H1 (cell line): ENCODE measurements at regions not wholly inside any gene's neighbourhood (a gene's known extent, or its start where the extent isn't known, plus 50 kb on each side); places are given as distances from the start of the nearest gene placed in this dataset.

Experiments
- CTCF ChIA-PET: fragments of 300-600 bp; sonication (Branson Sonifier 250); formaldehyde crosslinking; loops from one replicate; lab custom pipeline; 2021; ENCODE audit not compliant: partially characterized antibody; lab: Charles Lee
- POLR2A ChIA-PET: fragments of 300-600 bp; sonication (Branson Sonifier 250); formaldehyde crosslinking; loops from one replicate; lab custom pipeline; 2021; ENCODE audit warnings: inconsistent platforms; ENCODE audit not compliant: partially characterized antibody; lab: Charles Lee
- DNase-seq, 2 experiments: peaks; one replicate each; pipeline versions ENCODE4 v3.0.0 to v3.0.0-alpha.2; 2010 to 2022; ENCODE audit warnings: low spot score in 2 of 2, low read depth in 1 of 2, mixed read lengths in 1 of 2
- FAIRE-seq: peaks from 2 replicates; lab custom pipeline; 2011; peaks lifted over from hg19 to GRCh38; lab: Jason Lieb, UNC
- H2AFZ ChIP-seq: 2 replicates; pipeline ENCODE4 v1.8.1; 2012; ENCODE audit warnings: low read length, inconsistent platforms
- H2AK5ac ChIP-seq: 2 replicates; pipeline ENCODE4 v1.6.1; 2013; ENCODE audit warnings: low read depth, low read length
- H2BK120ac ChIP-seq: replicated peaks from 2 replicates; pipeline ENCODE3; 2013; ENCODE audit warnings: low read depth, low read length, inconsistent platforms
- H2BK12ac ChIP-seq: 2 replicates; pipeline ENCODE4 v1.6.1; 2013; ENCODE audit warnings: low read depth, low read length
- H2BK15ac ChIP-seq: 2 replicates; pipeline ENCODE4 v1.6.1; 2013; ENCODE audit warnings: low read length
- H2BK20ac ChIP-seq: 2 replicates; pipeline ENCODE4 v1.6.1; 2013; ENCODE audit warnings: low read length
- H2BK5ac ChIP-seq: 2 replicates; pipeline ENCODE4 v1.6.1; 2013; ENCODE audit warnings: low read depth, low read length
- H3K14ac ChIP-seq: 2 replicates; pipeline ENCODE4 v1.6.1; 2013; ENCODE audit warnings: inconsistent platforms; ENCODE audit not compliant: insufficient read length
- H3K18ac ChIP-seq: 2 replicates; pipeline ENCODE4 v1.6.1; 2013; ENCODE audit warnings: low read length; ENCODE audit errors: extremely low read depth
- H3K23ac ChIP-seq: 2 replicates; pipeline ENCODE4 v1.6.1; 2013; ENCODE audit warnings: inconsistent platforms; ENCODE audit not compliant: insufficient read length
- H3K23me2 ChIP-seq: 2 replicates; pipeline ENCODE4 v1.6.1; 2013; ENCODE audit warnings: low read depth, low read length
- H3K27ac ChIP-seq: 2 replicates; pipeline ENCODE4 v1.6.1; 2011; ENCODE audit warnings: low read depth, low read length, inconsistent platforms
- H3K27me3 ChIP-seq, 4 experiments: replicated peaks in 1 of 4; 1 replicate in 1 of 4; 2 replicates in 3 of 4; pipeline versions ENCODE4 v1.6.1 to v1.8.1; 2011 to 2013; ENCODE audit warnings: low read length in 3 of 4, mild to moderate bottlenecking in 3 of 4, inconsistent platforms in 2 of 4, mixed read lengths in 2 of 4, moderate library complexity in 1 of 4; ENCODE audit not compliant: control insufficient read depth in 3 of 4, insufficient read depth in 3 of 4; ENCODE audit errors: extremely low read depth in 1 of 4
- H3K36me3 ChIP-seq, 4 experiments: 2 replicates each; pipeline versions ENCODE4 v1.6.1 to v1.8.1; 2011 to 2013; ENCODE audit warnings: mild to moderate bottlenecking in 4 of 4, low read length in 3 of 4, moderate library complexity in 2 of 4, control low read depth in 1 of 4, inconsistent platforms in 1 of 4; ENCODE audit not compliant: insufficient read depth in 4 of 4, control insufficient read depth in 2 of 4
- H3K4ac ChIP-seq: replicated peaks from 2 replicates; pipeline ENCODE3; 2013; ENCODE audit warnings: low read length, low read depth, mixed read lengths, inconsistent platforms; ENCODE audit not compliant: insufficient read length
- H3K4me1 ChIP-seq, 4 experiments: replicated peaks in 1 of 4; 1 replicate in 1 of 4; 2 replicates in 3 of 4; pipeline versions ENCODE4 v1.6.1 to v1.8.1; 2011 to 2013; ENCODE audit warnings: low read length in 3 of 4, inconsistent platforms in 2 of 4, mixed read lengths in 1 of 4; ENCODE audit not compliant: insufficient read depth in 4 of 4, control insufficient read depth in 3 of 4
- H3K4me2 ChIP-seq, 2 experiments: 2 replicates each; pipeline versions ENCODE4 v1.6.1 to v1.8.1; 2011 to 2013; ENCODE audit warnings: low read depth in 2 of 2, low read length in 2 of 2, control low read depth in 1 of 2, inconsistent platforms in 1 of 2, mild to moderate bottlenecking in 1 of 2; ENCODE audit not compliant: insufficient read depth in 1 of 2
- H3K4me3 ChIP-seq, 4 experiments: fragments of 200-600, 300-600 bp in 1 of 4; sonication (generic), shearing (Covaris generic), sonication (Bioruptor Twin) in 1 of 4; 2 replicates each; pipeline versions ENCODE4 v1.5.1 to v1.8.1; 2011 to 2016; ENCODE audit warnings: low read length in 4 of 4, low read depth in 3 of 4, control low read depth in 2 of 4, inconsistent platforms in 2 of 4, mild to moderate bottlenecking in 2 of 4, mixed read lengths in 1 of 4, moderate library complexity in 1 of 4; ENCODE audit not compliant: insufficient read depth in 2 of 4; ENCODE audit errors: extremely low read depth in 1 of 4
- H3K56ac ChIP-seq: replicated peaks from 2 replicates; pipeline ENCODE3; 2013; ENCODE audit warnings: low read depth, mild to moderate bottlenecking, mixed read lengths, low read length, inconsistent platforms; ENCODE audit not compliant: insufficient read length
- H3K79me1 ChIP-seq: 2 replicates; pipeline ENCODE4 v1.6.1; 2013; ENCODE audit warnings: low read depth, low read length, control low read depth
- H3K79me2 ChIP-seq, 2 experiments: 2 replicates each; pipeline versions ENCODE4 v1.6.1 to v1.8.1; 2012 to 2013; ENCODE audit warnings: low read length in 2 of 2, mild to moderate bottlenecking in 2 of 2, inconsistent platforms in 1 of 2; ENCODE audit not compliant: insufficient read depth in 2 of 2, control insufficient read depth in 1 of 2
- H3K9ac ChIP-seq, 4 experiments: replicated peaks in 1 of 4; 1 replicate in 1 of 4; 2 replicates in 3 of 4; pipeline versions ENCODE4 v1.6.1 to v1.8.1; 2011 to 2013; ENCODE audit warnings: low read depth in 3 of 4, low read length in 3 of 4, control low read depth in 2 of 4, mild to moderate bottlenecking in 2 of 4, moderate library complexity in 2 of 4, inconsistent platforms in 1 of 4; ENCODE audit errors: extremely low read depth in 1 of 4
- H3K9me3 ChIP-seq, 2 experiments: 2 replicates each; pipeline versions ENCODE4 v1.6.1 to v1.8.1; 2012 to 2013; ENCODE audit warnings: mild to moderate bottlenecking in 2 of 2, moderate library complexity in 2 of 2, control low read depth in 1 of 2, inconsistent platforms in 1 of 2, low read depth in 1 of 2, low read length in 1 of 2, mixed read lengths in 1 of 2; ENCODE audit not compliant: insufficient read depth in 2 of 2
- H4K20me1 ChIP-seq, 2 experiments: replicated peaks in 1 of 2; 2 replicates each; pipeline versions ENCODE3 to v1.8.1; 2011 to 2013; ENCODE audit warnings: inconsistent platforms in 2 of 2, low read length in 2 of 2, mild to moderate bottlenecking in 1 of 2; ENCODE audit not compliant: insufficient read depth in 2 of 2, control insufficient read depth in 1 of 2
- H4K5ac ChIP-seq: 2 replicates; pipeline ENCODE4 v1.6.1; 2013; ENCODE audit warnings: low read length, low read depth, mixed read lengths, inconsistent platforms; ENCODE audit not compliant: insufficient read length
- H4K8ac ChIP-seq: 2 replicates; pipeline ENCODE4 v1.8.0; 2013; ENCODE audit warnings: mild to moderate bottlenecking, moderate library complexity, low read length, inconsistent platforms; ENCODE audit not compliant: insufficient read depth; ENCODE audit errors: extremely low read depth
- H4K91ac ChIP-seq: replicated peaks from 2 replicates; pipeline ENCODE3; 2013; ENCODE audit warnings: low read length, mixed read lengths, inconsistent platforms; ENCODE audit not compliant: insufficient read length
- BACH1 ChIP-seq: IDR thresholded peaks from 2 replicates; pipeline ENCODE4 v1.6.1; 2012; ENCODE audit warnings: low read length, improper control_type of control experiment
- EP300 ChIP-seq, 2 experiments: IDR thresholded peaks; 1 replicate in 1 of 2; 2 replicates in 1 of 2; pipeline ENCODE4 v1.6.1; 2011 to 2012; ENCODE audit warnings: low read depth in 2 of 2, low read length in 2 of 2, mild to moderate bottlenecking in 2 of 2, borderline replicate concordance in 1 of 2, inconsistent platforms in 1 of 2, moderate library complexity in 1 of 2
- GABPA ChIP-seq: IDR thresholded peaks from 2 replicates; pipeline ENCODE4 v1.6.1; 2011; ENCODE audit warnings: mild to moderate bottlenecking, low read length, moderate library complexity, borderline replicate concordance; ENCODE audit not compliant: insufficient read depth
- TAF7 ChIP-seq: optimal IDR thresholded peaks from 2 replicates; pipeline ENCODE3; 2011; ENCODE audit warnings: low read depth, mild to moderate bottlenecking, inconsistent platforms, low read length, moderate library complexity, borderline replicate concordance
- YY1 ChIP-seq: IDR thresholded peaks from 2 replicates; pipeline ENCODE4 v1.6.1; 2011; ENCODE audit warnings: low read depth, mild to moderate bottlenecking, low read length
- WGBS, 2 experiments: shearing (Covaris generic) in 1 of 2; methylation state at CpG; one replicate each; pipeline versions ENCODE4 v1.1.6 to v1.1.7; 2013 to 2015; ENCODE audit warnings: low lambda C conversion rate in 2 of 2, mixed read lengths in 2 of 2, inconsistent platforms in 1 of 2, low coverage in 1 of 2, missing lambda C conversion rate in 1 of 2; ENCODE audit not compliant: insufficient replicate concordance in 2 of 2, insufficient coverage in 1 of 2, insufficient read length in 1 of 2; ENCODE audit errors: extremely low coverage in 1 of 2, missing lambda C conversion rate in 1 of 2; 5-methylcytosine and 5-hydroxymethylcytosine counted together
- TF ChIP-seq, protein P1 (sequence below): IDR thresholded peaks from 2 replicates; pipeline ENCODE4 v1.6.1; 2011; ENCODE audit warnings: low read depth, mild to moderate bottlenecking, low read length; ENCODE audit not compliant: insufficient read depth

DNA sequence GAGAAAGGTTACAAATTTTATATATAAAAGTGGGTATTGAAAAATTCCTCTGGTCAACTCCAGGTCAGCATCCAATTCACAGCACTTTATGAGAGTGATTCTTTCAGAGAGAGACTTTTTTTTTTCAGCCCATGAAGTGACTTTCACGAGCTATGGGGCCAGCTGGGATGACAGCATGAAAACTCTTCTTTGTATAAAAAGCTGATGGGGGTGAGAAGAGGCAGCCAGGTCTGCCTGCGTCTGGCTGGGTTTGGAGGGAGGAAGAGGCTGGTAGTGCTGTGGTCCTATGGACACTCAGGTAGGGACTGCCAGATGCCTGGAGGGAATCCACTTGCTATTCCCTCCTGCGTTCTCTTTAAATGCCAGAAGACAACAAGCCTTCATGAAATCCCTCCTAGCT is 250.6 kb downstream of the UTP18 start:
- Histone ChIP-seq H3K79me2 (no peaks in the 10 kb centered on the region), H4K91ac (no peak overlapping the region), H2AFZ (no peak overlapping the region), H3K14ac (no peak overlapping the region), H3K36me3 (no peaks in the 10 kb centered on the region), H4K5ac (no peak overlapping the region), H3K4ac (no peak overlapping the region), H2AK5ac (no peak overlapping the region), H3K4me3 (no peak overlapping the region), H3K9ac (no peak overlapping the region), H3K56ac (no peak overlapping the region), H3K9me3 (no peaks in the 10 kb centered on the region), H3K4me2 (no peak overlapping the region), H3K27ac (no peak overlapping the region), H3K18ac (no peak overlapping the region), H4K20me1 (no peaks in the 10 kb centered on the region), H3K27me3 (no peaks in the 10 kb centered on the region), H2BK5ac (no peak overlapping the region), H2BK12ac (no peak overlapping the region), H3K23me2 (no peaks in the 10 kb centered on the region), H2BK15ac (no peak overlapping the region), H3K79me1 (no peaks in the 10 kb centered on the region), H3K4me1 (no peaks in the 10 kb centered on the region), H4K8ac (no peak overlapping the region), H3K23ac (no peak overlapping the region), H2BK20ac (no peak overlapping the region), H2BK120ac (no peak overlapping the region)
- POLR2A ChIA-PET = no interaction called here
- TF ChIP-seq EP300 (IDR thresholded peaks at IDR 0.05; ENCODE audit: borderline replicate concordance in 1 of 2, low read depth in 2 of 2, low read length in 2 of 2) (no peak), YY1 (no peak), GABPA (no peak), BACH1 (no peak), TAF7 (no peak)
- TF ChIP-seq, protein P1, sequence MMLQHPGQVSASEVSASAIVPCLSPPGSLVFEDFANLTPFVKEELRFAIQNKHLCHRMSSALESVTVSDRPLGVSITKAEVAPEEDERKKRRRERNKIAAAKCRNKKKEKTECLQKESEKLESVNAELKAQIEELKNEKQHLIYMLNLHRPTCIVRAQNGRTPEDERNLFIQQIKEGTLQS = no peak
- no peak for FAIRE-seq
- CTCF ChIA-PET = interaction anchor here (1.3 kb wide), 1 partner anchor 23 kb away, joined by 4 read pairs; no protein-coding TSS in a partner anchor
- WGBS, 2 experiments = 84% methylated on average over 3 of the region's 3 CpGs; no CpG with 5 or more reads in 1 of the 2 experiments
- no peak for DNase-seq
